WTC11 (cell line): ENCODE measurements at regions not wholly inside any gene's neighbourhood (a gene's known extent, or its start where the extent isn't known, plus 50 kb on each side); places are given as distances from the start of the nearest gene placed in this dataset.

Experiments
- ATAC-seq: fragments of 200-7000 bp; cut with Tn5 transposase; 2 replicates; pipeline ENCODE4 v1.10.0; 2021; ENCODE audit warnings: mild to moderate bottlenecking, moderate library complexity
- CTCF ChIA-PET: fragments of 300-600 bp; sonication (Branson Sonifier 250); formaldehyde crosslinking; loops from one replicate; lab custom pipeline; 2021; ENCODE audit warnings: antibody characterized with exemption; lab: Charles Lee
- POLR2A ChIA-PET: fragments of 350-600 bp; sonication (Branson Sonifier 250); formaldehyde crosslinking; loops from one replicate; lab custom pipeline; 2021; ENCODE audit warnings: antibody characterized with exemption; lab: Charles Lee
- DNase-seq: peaks from one replicate; pipeline ENCODE4 v3.0.0; 2021; ENCODE audit warnings: low spot score
- H3K27ac Mint-ChIP-seq: 2 replicates; pipeline ENCODE4 v1.8.0; 2021; ENCODE audit warnings: mixed read lengths
- H3K27me3 Mint-ChIP-seq: 2 replicates; pipeline ENCODE4 v1.8.0; 2021; ENCODE audit warnings: low read depth, mild to moderate bottlenecking, moderate library complexity, mixed read lengths
- H3K36me3 Mint-ChIP-seq: 2 replicates; pipeline ENCODE4 v1.8.0; 2021; ENCODE audit warnings: mixed read lengths
- H3K4me1 Mint-ChIP-seq: 2 replicates; pipeline ENCODE4 v1.8.0; 2022; ENCODE audit warnings: mixed read lengths
- H3K4me3 Mint-ChIP-seq: 2 replicates; pipeline ENCODE4 v1.8.0; 2021; ENCODE audit warnings: mild to moderate bottlenecking, moderate library complexity, mixed read lengths
- H3K9me3 Mint-ChIP-seq: 2 replicates; pipeline ENCODE4 v1.8.0; 2021; ENCODE audit warnings: mixed read lengths
- CBFB ChIP-seq: sonication (generic); formaldehyde crosslinking; IDR thresholded peaks from 2 replicates; pipeline ENCODE4 v1.8.1; 2022; ENCODE audit warnings: mild to moderate bottlenecking, low read depth, missing genetic modification reagents
- ELF4 ChIP-seq: sonication (generic); formaldehyde crosslinking; IDR thresholded peaks from 2 replicates; pipeline ENCODE4 v1.8.1; 2022; ENCODE audit warnings: low read depth, mild to moderate bottlenecking, moderate library complexity, missing genetic modification reagents
- ESRRA ChIP-seq: sonication (generic); formaldehyde crosslinking; IDR thresholded peaks from 2 replicates; pipeline ENCODE4 v1.8.1; 2022; ENCODE audit warnings: mild to moderate bottlenecking, missing genetic modification reagents, borderline replicate concordance
- FOXJ3 ChIP-seq: sonication (generic); formaldehyde crosslinking; IDR thresholded peaks from 2 replicates; pipeline ENCODE4 v1.9.0; 2021; ENCODE audit warnings: missing genetic modification reagents, mild to moderate bottlenecking, borderline replicate concordance
- FOXK1 ChIP-seq: sonication (generic); formaldehyde crosslinking; IDR thresholded peaks from 2 replicates; pipeline ENCODE4 v1.8.0; 2022; ENCODE audit warnings: mild to moderate bottlenecking, moderate library complexity, missing genetic modification reagents
- KAT7 ChIP-seq: sonication (generic); formaldehyde crosslinking; IDR thresholded peaks from 2 replicates; pipeline ENCODE4 v1.8.1; 2023; ENCODE audit warnings: missing genetic modification reagents, mild to moderate bottlenecking, borderline replicate concordance
- NFE2L1 ChIP-seq: sonication (generic); formaldehyde crosslinking; IDR thresholded peaks from 2 replicates; pipeline ENCODE4 v1.8.1; 2023; ENCODE audit warnings: missing genetic modification reagents
- NFYB ChIP-seq: sonication (generic); formaldehyde crosslinking; conservative IDR thresholded peaks from 2 replicates; pipeline ENCODE4 v1.8.0; 2022; ENCODE audit warnings: low read depth, missing genetic modification reagents
- NR1H2 ChIP-seq: sonication (generic); formaldehyde crosslinking; IDR thresholded peaks from 2 replicates; pipeline ENCODE4 v1.9.0; 2021; ENCODE audit warnings: mild to moderate bottlenecking, moderate library complexity, missing genetic modification reagents
- NR2C2 ChIP-seq: sonication (generic); formaldehyde crosslinking; IDR thresholded peaks from 2 replicates; pipeline ENCODE4 v1.8.0; 2022; ENCODE audit warnings: mild to moderate bottlenecking, missing genetic modification reagents
- PRRX2 ChIP-seq: fragments of 250-450 bp; sonication (Bioruptor Pico); IDR thresholded peaks from 2 replicates; pipeline ENCODE4 v1.8.0; 2021; ENCODE audit warnings: mild to moderate bottlenecking
- SP1 ChIP-seq: sonication (generic); formaldehyde crosslinking; conservative IDR thresholded peaks from 2 replicates; pipeline ENCODE4 v1.8.1; 2022; ENCODE audit warnings: missing genetic modification reagents
- TEAD4 ChIP-seq: sonication (generic); formaldehyde crosslinking; IDR thresholded peaks from 2 replicates; pipeline ENCODE4 v1.8.0; 2022; ENCODE audit warnings: mild to moderate bottlenecking, missing genetic modification reagents
- ZNF121 ChIP-seq: sonication (generic); formaldehyde crosslinking; IDR thresholded peaks from 2 replicates; pipeline ENCODE4 v1.8.0; 2023; ENCODE audit warnings: missing genetic modification reagents
- ZNF396 ChIP-seq: fragments of 250-450 bp; sonication (Bioruptor Pico); IDR thresholded peaks from 2 replicates; pipeline ENCODE4 v1.8.0; 2021; ENCODE audit warnings: mild to moderate bottlenecking, moderate library complexity, borderline replicate concordance
- ZNF416 ChIP-seq: fragments of 250-450 bp; sonication (Bioruptor Pico); IDR thresholded peaks from 2 replicates; pipeline ENCODE4 v1.9.0; 2021; ENCODE audit warnings: mild to moderate bottlenecking, inconsistent platforms
- TF ChIP-seq, protein P1 (sequence below): sonication (generic); formaldehyde crosslinking; IDR thresholded peaks from 2 replicates; pipeline ENCODE4 v1.8.1; 2023; ENCODE audit warnings: mild to moderate bottlenecking, missing genetic modification reagents
- TF ChIP-seq, protein P2 (sequence below): fragments of 250-450 bp; sonication (Bioruptor Pico); IDR thresholded peaks from 2 replicates; pipeline ENCODE4 v1.9.0; 2021; ENCODE audit warnings: mild to moderate bottlenecking
- TF ChIP-seq, protein P3 (sequence below): fragments of 250-450 bp; sonication (Bioruptor Pico); conservative IDR thresholded peaks from 2 replicates; pipeline ENCODE4 v1.9.0; 2021; ENCODE audit warnings: mild to moderate bottlenecking
- TF ChIP-seq, protein P4 (sequence below): sonication (generic); formaldehyde crosslinking; IDR thresholded peaks from 2 replicates; pipeline ENCODE4 v1.8.0; 2022; ENCODE audit warnings: missing genetic modification reagents
- TF ChIP-seq, protein P5 (sequence below): sonication (generic); formaldehyde crosslinking; IDR thresholded peaks from 2 replicates; pipeline ENCODE4 v1.8.1; 2022; ENCODE audit warnings: mild to moderate bottlenecking, missing genetic modification reagents, moderate library complexity, borderline replicate concordance
- TF ChIP-seq, protein P6 (sequence below): sonication (generic); formaldehyde crosslinking; IDR thresholded peaks from 2 replicates; pipeline ENCODE4 v1.8.1; 2022; ENCODE audit warnings: missing genetic modification reagents, borderline replicate concordance
- TF ChIP-seq, protein P7 (sequence below): fragments of 250-450 bp; sonication (Bioruptor Pico); IDR thresholded peaks from 2 replicates; pipeline ENCODE4 v1.8.0; 2021; ENCODE audit warnings: mild to moderate bottlenecking

DNA sequence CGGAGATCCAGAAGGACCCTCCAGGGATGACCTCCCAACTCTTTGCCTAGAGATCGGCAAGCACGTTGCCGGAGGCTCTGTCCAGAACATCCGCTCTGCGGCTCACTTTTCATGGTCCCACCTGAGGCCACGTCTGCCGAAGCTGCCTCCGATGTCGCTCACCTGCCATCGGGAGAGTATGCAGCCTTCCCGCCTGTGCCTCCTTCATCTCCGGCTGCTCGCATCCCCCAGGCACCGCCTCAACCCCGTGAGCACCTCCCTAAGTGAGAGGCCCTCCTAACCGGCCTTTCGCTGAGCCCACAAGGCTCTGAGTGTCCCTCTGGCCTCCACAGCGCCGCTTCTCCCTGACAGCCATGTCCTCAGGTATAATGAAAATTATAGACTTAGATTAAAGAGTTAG is 275.1 kb downstream of the EFNB2 start:
- no peak for DNase-seq
- TF ChIP-seq SP1 (CRISPR knock-in tag) (no peak), ZNF416 (no peak), FOXK1 (CRISPR knock-in tag) (no peak), FOXJ3 (no peak), ZNF396 (CRISPR knock-in tag) (no peak), PRRX2 (no peak), NR2C2 (CRISPR knock-in tag) (no peak), ZNF121 (CRISPR knock-in tag) (no peak), CBFB (no peak), NR1H2 (CRISPR knock-in tag) (no peak), ESRRA (CRISPR knock-in tag) (no peak), TEAD4 (CRISPR knock-in tag) (no peak), NFYB (CRISPR knock-in tag) (no peak)
- TF ChIP-seq, protein P1, sequence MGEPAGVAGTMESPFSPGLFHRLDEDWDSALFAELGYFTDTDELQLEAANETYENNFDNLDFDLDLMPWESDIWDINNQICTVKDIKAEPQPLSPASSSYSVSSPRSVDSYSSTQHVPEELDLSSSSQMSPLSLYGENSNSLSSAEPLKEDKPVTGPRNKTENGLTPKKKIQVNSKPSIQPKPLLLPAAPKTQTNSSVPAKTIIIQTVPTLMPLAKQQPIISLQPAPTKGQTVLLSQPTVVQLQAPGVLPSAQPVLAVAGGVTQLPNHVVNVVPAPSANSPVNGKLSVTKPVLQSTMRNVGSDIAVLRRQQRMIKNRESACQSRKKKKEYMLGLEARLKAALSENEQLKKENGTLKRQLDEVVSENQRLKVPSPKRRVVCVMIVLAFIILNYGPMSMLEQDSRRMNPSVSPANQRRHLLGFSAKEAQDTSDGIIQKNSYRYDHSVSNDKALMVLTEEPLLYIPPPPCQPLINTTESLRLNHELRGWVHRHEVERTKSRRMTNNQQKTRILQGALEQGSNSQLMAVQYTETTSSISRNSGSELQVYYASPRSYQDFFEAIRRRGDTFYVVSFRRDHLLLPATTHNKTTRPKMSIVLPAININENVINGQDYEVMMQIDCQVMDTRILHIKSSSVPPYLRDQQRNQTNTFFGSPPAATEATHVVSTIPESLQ, result no peak
- TF ChIP-seq, protein P2, sequence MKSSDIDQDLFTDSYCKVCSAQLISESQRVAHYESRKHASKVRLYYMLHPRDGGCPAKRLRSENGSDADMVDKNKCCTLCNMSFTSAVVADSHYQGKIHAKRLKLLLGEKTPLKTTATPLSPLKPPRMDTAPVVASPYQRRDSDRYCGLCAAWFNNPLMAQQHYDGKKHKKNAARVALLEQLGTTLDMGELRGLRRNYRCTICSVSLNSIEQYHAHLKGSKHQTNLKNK, result no peak
- TF ChIP-seq, protein P3, sequence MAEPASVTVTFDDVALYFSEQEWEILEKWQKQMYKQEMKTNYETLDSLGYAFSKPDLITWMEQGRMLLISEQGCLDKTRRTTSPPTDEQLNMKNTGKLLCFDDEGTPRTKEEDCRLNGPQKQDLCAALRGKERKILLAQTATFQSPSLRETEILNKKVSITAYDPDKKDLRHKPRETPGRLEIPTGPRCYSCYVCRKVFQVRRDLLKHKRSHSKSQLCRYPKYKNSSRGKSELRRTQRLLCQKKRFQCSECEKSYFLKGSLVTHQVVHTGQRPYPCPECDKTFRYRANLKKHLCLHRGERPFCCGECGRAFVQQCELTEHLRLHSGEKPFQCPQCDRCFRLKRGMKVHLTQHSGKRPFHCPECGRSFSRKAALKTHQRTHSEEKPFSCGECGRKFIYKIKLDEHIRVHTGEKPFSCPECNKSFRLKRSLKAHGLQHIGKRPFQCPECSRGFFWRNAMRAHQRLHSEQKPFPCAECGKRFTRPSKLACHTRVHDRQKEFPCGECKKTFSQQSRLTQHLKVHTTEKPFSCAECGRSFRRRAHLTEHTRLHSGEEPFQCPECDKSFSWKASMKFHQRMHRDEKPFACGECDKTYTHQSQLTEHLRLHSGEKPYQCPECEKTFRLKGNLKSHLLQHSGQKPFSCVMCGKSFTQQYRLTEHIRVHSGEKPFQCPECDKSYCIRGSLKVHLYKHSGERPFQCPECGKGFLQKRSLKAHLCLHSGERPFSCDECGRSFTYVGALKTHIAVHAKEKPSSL (CRISPR knock-in tag), result no peak
- TF ChIP-seq, protein P4, sequence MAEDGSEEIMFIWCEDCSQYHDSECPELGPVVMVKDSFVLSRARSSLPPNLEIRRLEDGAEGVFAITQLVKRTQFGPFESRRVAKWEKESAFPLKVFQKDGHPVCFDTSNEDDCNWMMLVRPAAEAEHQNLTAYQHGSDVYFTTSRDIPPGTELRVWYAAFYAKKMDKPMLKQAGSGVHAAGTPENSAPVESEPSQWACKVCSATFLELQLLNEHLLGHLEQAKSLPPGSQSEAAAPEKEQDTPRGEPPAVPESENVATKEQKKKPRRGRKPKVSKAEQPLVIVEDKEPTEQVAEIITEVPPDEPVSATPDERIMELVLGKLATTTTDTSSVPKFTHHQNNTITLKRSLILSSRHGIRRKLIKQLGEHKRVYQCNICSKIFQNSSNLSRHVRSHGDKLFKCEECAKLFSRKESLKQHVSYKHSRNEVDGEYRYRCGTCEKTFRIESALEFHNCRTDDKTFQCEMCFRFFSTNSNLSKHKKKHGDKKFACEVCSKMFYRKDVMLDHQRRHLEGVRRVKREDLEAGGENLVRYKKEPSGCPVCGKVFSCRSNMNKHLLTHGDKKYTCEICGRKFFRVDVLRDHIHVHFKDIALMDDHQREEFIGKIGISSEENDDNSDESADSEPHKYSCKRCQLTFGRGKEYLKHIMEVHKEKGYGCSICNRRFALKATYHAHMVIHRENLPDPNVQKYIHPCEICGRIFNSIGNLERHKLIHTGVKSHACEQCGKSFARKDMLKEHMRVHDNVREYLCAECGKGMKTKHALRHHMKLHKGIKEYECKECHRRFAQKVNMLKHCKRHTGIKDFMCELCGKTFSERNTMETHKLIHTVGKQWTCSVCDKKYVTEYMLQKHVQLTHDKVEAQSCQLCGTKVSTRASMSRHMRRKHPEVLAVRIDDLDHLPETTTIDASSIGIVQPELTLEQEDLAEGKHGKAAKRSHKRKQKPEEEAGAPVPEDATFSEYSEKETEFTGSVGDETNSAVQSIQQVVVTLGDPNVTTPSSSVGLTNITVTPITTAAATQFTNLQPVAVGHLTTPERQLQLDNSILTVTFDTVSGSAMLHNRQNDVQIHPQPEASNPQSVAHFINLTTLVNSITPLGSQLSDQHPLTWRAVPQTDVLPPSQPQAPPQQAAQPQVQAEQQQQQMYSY (CRISPR knock-in tag), result no peak
- TF ChIP-seq, protein P5, sequence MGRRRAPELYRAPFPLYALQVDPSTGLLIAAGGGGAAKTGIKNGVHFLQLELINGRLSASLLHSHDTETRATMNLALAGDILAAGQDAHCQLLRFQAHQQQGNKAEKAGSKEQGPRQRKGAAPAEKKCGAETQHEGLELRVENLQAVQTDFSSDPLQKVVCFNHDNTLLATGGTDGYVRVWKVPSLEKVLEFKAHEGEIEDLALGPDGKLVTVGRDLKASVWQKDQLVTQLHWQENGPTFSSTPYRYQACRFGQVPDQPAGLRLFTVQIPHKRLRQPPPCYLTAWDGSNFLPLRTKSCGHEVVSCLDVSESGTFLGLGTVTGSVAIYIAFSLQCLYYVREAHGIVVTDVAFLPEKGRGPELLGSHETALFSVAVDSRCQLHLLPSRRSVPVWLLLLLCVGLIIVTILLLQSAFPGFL, result no peak
- ChIA-PET CTCF (interaction anchor here (0.7 kb wide), 1 partner anchor 160 kb away, joined by 3 read pairs; no protein-coding TSS in a partner anchor), POLR2A (no interaction called here)
- Mint-ChIP-seq H3K27me3 (no peaks in the 10 kb centered on the region; the same call in 1 of the 2 replicates), H3K27ac (no peak overlapping the region), H3K4me1 (no peaks in the 10 kb centered on the region), H3K4me3 (no peak overlapping the region), H3K9me3 (peaks cover 20% of the 10 kb centered on the region), H3K36me3 (peaks cover 15% of the 10 kb centered on the region)
- ATAC-seq, result no peak

DNA sequence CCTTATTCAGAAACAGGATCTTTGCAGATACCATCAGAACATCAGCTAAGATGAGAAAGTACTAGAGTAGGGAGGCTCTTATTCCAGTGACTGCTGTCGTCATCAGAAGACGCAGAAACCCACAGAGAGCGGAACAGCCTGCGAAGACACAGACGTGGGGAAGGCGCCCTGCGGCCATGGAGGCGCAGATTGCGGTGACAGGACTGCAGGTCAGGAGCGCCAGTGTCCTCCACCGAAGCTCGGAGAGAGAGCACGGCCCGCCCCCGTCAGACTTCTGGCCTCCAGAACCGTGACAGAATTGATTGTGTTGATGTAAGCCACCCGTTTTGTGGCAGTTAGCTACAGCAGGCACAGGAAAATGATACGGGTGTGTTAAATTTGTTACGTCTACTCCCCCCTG is 275.5 kb downstream of the EFNB2 start:
- Mint-ChIP-seq H3K36me3 (peaks cover 15% of the 10 kb centered on the region), H3K27me3 (no peaks in the 10 kb centered on the region; the same call in 1 of the 2 replicates), H3K4me3 (no peak overlapping the region), H3K9me3 (peaks cover 20% of the 10 kb centered on the region), H3K27ac (no peak overlapping the region), H3K4me1 (no peaks in the 10 kb centered on the region)
- ChIA-PET POLR2A (no interaction called here), CTCF (no interaction called here)
- ATAC-seq (no peak), DNase-seq (no peak)
- TF ChIP-seq, protein P6, sequence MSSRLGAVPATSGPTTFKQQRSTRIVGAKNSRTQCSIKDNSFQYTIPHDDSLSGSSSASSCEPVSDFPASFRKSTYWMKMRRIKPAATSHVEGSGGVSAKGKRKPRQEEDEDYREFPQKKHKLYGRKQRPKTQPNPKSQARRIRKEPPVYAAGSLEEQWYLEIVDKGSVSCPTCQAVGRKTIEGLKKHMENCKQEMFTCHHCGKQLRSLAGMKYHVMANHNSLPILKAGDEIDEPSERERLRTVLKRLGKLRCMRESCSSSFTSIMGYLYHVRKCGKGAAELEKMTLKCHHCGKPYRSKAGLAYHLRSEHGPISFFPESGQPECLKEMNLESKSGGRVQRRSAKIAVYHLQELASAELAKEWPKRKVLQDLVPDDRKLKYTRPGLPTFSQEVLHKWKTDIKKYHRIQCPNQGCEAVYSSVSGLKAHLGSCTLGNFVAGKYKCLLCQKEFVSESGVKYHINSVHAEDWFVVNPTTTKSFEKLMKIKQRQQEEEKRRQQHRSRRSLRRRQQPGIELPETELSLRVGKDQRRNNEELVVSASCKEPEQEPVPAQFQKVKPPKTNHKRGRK (CRISPR knock-in tag), result no peak
- TF ChIP-seq NFE2L1 (CRISPR knock-in tag), result no peak
- TF ChIP-seq ELF4 (CRISPR knock-in tag), result no peak
- TF ChIP-seq KAT7 (CRISPR knock-in tag), result no peak
- TF ChIP-seq, protein P7, sequence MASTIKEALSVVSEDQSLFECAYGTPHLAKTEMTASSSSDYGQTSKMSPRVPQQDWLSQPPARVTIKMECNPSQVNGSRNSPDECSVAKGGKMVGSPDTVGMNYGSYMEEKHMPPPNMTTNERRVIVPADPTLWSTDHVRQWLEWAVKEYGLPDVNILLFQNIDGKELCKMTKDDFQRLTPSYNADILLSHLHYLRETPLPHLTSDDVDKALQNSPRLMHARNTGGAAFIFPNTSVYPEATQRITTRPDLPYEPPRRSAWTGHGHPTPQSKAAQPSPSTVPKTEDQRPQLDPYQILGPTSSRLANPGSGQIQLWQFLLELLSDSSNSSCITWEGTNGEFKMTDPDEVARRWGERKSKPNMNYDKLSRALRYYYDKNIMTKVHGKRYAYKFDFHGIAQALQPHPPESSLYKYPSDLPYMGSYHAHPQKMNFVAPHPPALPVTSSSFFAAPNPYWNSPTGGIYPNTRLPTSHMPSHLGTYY, result no peak
- no peak for TF ChIP-seq SP1 (CRISPR knock-in tag)
